SK-N-MC (cell line): ENCODE measurements at regions not wholly inside any gene's neighbourhood (a gene's known extent, or its start where the extent isn't known, plus 50 kb on each side); places are given as distances from the start of the nearest gene placed in this dataset.

Experiments
- DNase-seq: peaks from one replicate; pipeline ENCODE4 v3.0.0-alpha.2; 2011; ENCODE audit warnings: low read depth, low spot score
- H3K27ac ChIP-seq: fragments of 200-600 bp; sonication (generic); 2 replicates; pipeline ENCODE4 v1.5.1; 2016; ENCODE audit warnings: mixed run types
- H3K36me3 ChIP-seq: fragments of 200-600 bp; sonication (generic); 2 replicates; pipeline ENCODE4 v1.6.1; 2017; ENCODE audit warnings: antibody characterized with exemption, low read length, mixed read lengths; ENCODE audit not compliant: insufficient read depth
- H3K4me3 ChIP-seq: fragments of 200-600 bp; sonication (generic); 2 replicates; pipeline ENCODE4 v1.5.1; 2016
- H3K9ac ChIP-seq: fragments of 200-600 bp; sonication (generic); 2 replicates; pipeline ENCODE4 v1.8.0; 2017; ENCODE audit warnings: mixed run types, mixed read lengths; ENCODE audit not compliant: insufficient read length
- H3K9me3 ChIP-seq: fragments of 200-600 bp; sonication (generic); 2 replicates; pipeline ENCODE4 v1.6.1; 2017; ENCODE audit warnings: low read depth, mild to moderate bottlenecking, antibody characterized with exemption, low read length, moderate library complexity, mixed read lengths
- EZH2 ChIP-seq: fragments of 200-600 bp; sonication (generic); IDR thresholded peaks from one replicate; pipeline ENCODE4 v1.6.1; 2017; ENCODE audit warnings: antibody characterized with exemption
- FOXP2 ChIP-seq: optimal IDR thresholded peaks from 2 replicates; pipeline ENCODE3; 2011; ENCODE audit warnings: mild to moderate bottlenecking, moderate library complexity; ENCODE audit not compliant: insufficient read depth; ENCODE audit errors: extremely low read length, control extremely low read depth
- POLR2AphosphoS5 ChIP-seq: IDR thresholded peaks from 2 replicates; pipeline ENCODE4 v1.6.1; 2012; ENCODE audit warnings: mild to moderate bottlenecking, low read depth, low read length, borderline replicate concordance

DNA sequence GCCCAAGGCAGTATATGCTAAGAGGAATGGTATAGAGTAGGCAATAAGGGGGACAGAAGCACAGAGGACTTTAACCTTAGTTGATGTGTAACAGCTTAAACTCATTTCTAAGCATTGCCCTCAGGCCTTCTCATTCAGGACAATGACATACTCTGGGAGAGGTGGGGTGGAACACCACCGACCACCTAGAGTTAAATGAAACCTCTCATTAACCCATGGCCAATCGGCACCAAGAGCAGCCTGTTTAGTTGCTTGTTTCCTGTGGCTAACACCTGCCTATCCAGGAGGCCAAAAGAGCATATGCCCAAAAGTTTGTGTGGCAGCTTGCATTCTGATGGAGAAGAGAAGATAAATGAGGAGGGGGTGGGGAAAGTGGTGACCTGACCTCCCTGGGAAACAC is 50.0 kb downstream of the PABIR2 start:
- no peak overlapping the region for H3K27ac ChIP-seq
- no peaks in the 10 kb centered on the region for H3K9me3 ChIP-seq
- no peak overlapping the region for H3K9ac ChIP-seq
- DNase-seq, result no peak
- no peak overlapping the region for H3K4me3 ChIP-seq
- TF ChIP-seq EZH2, result no peak
- TF ChIP-seq FOXP2, result no peak
- no peak for TF ChIP-seq POLR2AphosphoS5
- no peaks in the 10 kb centered on the region for H3K36me3 ChIP-seq

DNA sequence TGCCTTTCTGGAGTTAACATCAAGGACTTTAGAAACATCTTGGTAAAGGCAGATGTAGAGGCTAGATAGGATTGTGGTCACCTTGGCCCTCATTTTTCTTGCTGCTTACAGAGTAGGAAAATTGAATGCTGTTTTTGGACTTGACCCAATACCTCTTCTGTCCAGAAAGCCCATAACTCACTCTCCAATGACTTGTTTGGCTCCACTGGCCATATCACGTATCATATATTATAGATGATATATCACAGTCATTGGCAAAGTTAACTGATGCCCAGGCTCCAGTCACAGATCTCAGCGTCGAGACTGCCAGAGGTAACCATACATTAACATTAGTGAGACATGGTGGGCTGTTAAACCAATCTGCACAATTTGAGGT is 50.6 kb downstream of the PABIR2 start:
- H3K9ac ChIP-seq, result no peak overlapping the region
- H3K27ac ChIP-seq, result no peak overlapping the region
- no peaks in the 10 kb centered on the region for H3K9me3 ChIP-seq
- H3K36me3 ChIP-seq, result no peaks in the 10 kb centered on the region
- DNase-seq, result no peak
- TF ChIP-seq FOXP2 (no peak), EZH2 (no peak), POLR2AphosphoS5 (no peak)
- H3K4me3 ChIP-seq, result no peak overlapping the region

DNA sequence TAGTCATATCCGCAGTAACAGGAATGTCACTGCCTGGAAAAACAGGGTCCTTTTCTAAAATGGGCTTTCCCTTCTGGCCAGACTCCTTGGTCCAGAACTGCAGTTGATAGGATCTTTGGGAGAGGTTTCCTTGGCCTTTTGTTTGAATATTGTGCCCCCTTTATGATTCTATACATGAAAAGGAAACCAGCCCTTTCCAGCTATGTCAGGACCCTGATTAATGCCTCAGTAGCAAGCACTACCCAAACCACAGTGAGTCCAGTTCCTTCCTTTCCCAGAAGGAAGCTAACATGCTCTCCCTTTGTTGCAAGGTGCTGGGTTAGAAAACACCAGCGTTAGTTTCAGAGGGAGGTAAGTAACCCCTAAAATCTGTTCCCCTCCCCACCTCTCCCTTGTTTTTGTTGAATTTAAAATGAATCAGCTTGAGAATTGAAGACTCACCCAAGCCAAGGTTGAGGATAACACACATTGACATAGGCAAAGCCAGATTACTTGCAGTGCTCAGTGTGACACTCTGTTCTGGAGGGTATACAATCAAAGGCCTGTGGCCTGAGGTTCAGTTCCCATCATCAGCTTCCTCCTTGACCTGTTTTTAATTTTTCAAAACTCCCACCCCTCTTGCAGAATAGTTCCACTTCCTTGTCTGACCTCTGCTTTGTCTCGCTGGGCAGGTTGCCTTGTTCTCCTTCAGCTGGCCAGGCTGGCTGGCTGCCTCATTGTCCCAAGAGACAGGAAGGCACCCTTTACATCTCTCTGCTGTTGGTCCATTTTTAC is 51.2 kb downstream of the PABIR2 start:
- Histone ChIP-seq H3K27ac (no peak overlapping the region), H3K4me3 (no peak overlapping the region), H3K9ac (no peak overlapping the region), H3K36me3 (no peaks in the 10 kb centered on the region), H3K9me3 (no peaks in the 10 kb centered on the region)
- DNase-seq, result no peak
- no peak for TF ChIP-seq EZH2
- TF ChIP-seq POLR2AphosphoS5, result no peak
- TF ChIP-seq FOXP2, result no peak

DNA sequence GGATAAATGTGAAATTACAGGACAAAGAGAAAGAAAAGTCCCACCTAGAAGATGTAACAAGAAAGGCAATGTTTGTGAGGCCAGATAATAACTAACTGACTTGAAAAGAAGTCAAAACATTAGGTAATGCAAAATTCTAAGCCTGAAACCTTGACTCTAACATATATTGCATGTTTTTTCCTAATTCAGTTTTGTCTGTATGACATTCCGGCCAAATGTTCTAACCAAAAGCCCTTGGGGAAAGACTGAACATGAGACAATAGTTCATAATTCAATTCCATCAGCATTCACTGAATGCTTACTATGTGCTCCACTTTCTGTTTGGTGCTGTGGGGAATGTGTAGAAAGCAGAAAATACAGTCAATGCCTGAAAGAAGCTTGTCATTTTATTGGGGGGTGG is 53.9 kb downstream of the PABIR2 start:
- no peak for DNase-seq
- Histone ChIP-seq H3K27ac (no peak overlapping the region), H3K4me3 (no peak overlapping the region), H3K36me3 (no peaks in the 10 kb centered on the region), H3K9ac (no peak overlapping the region), H3K9me3 (no peaks in the 10 kb centered on the region)
- TF ChIP-seq POLR2AphosphoS5 (no peak), EZH2 (no peak)

DNA sequence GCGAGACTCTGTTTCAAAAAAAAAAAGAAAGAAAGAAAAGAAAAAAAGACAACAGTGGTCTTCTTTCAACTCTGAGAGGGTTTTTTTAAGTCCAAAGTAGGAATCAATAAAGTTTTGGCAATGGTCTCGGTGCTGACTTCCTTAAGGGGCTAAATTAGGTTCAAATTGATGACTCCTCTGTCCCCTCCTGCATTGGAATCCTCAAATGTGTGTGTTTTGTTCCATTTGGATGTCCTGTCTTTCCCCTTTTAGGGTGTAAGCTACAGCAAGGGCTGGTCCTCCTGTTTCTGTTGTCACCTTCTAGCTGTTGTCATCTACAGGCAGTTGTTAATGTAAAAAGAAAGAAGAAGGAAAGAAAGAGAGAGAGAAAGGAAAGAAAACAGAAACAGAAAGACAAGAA is 54.4 kb downstream of the PABIR2 start:
- H3K27ac ChIP-seq, result no peak overlapping the region
- H3K9ac ChIP-seq, result no peak overlapping the region
- H3K4me3 ChIP-seq, result no peak overlapping the region
- no peaks in the 10 kb centered on the region for H3K9me3 ChIP-seq
- no peak for DNase-seq
- TF ChIP-seq EZH2, result no peak
- no peak for TF ChIP-seq FOXP2
- no peaks in the 10 kb centered on the region for H3K36me3 ChIP-seq

DNA sequence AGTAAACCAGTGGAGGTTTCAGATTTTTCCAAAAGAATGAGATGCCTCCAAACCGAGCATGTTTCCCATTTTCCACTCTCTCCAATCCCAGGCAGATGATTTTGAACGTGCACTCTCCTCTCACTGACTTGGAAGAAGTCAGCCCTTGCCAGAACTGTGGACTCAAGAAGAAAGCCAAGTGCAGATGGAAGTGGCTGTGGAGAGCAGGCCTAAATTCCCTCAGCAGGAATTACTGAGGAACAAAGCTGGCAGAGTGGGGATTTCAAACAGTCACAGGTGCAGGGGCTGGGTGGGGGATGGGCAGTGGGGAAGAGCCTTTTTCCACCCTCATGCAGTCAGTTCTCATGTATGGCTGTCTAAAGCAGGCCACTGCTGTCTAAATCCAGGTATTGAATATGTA is 55.3 kb downstream of the PABIR2 start:
- no peak overlapping the region for H3K27ac ChIP-seq
- no peak for DNase-seq
- no peak for TF ChIP-seq FOXP2
- no peak for TF ChIP-seq EZH2
- TF ChIP-seq POLR2AphosphoS5, result no peak
- H3K9me3 ChIP-seq, result no peaks in the 10 kb centered on the region
- no peak overlapping the region for H3K9ac ChIP-seq
- H3K36me3 ChIP-seq, result no peaks in the 10 kb centered on the region
- no peak overlapping the region for H3K4me3 ChIP-seq

DNA sequence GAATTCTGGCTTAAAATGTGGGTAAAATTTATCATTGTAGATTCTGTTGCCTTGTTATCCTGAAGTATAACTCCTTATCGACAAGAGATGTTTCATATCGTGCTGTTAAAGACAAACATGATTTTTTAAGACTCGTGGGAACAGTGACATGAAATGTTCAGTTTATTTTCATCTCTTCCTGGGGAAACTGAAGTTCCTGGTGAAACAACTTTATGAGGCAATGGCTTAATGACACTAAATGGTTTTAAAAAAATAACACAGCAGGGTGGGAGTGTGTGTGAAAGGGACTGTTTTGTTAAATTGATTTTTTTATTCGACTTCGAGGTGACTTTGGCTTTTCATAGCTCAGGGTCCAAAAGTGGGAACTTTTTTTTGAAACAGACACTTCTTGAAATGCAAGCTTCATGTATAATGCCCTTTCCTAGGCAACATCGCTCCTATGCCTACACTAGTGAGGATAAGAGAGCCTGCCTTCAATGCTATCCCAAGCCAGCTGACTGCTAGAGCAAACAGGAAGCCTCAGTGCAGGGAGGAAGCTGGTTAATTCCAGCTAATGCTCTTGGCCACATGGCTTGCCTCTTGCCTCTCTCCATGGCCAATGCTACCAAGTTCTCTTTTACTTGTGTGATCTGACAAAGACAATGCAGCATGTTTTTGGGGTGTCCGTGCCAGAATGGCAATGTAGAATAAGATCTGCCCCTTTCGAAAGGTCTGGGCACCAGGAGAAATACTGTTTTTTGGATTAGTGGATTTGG is 57.8 kb downstream of the PABIR2 start:
- H3K9me3 ChIP-seq, result no peaks in the 10 kb centered on the region
- DNase-seq, result no peak
- H3K4me3 ChIP-seq, result no peak overlapping the region
- no peak overlapping the region for H3K9ac ChIP-seq
- no peaks in the 10 kb centered on the region for H3K36me3 ChIP-seq
- H3K27ac ChIP-seq, result no peak overlapping the region
- TF ChIP-seq EZH2, result no peak
- no peak for TF ChIP-seq POLR2AphosphoS5
- TF ChIP-seq FOXP2, result no peak

DNA sequence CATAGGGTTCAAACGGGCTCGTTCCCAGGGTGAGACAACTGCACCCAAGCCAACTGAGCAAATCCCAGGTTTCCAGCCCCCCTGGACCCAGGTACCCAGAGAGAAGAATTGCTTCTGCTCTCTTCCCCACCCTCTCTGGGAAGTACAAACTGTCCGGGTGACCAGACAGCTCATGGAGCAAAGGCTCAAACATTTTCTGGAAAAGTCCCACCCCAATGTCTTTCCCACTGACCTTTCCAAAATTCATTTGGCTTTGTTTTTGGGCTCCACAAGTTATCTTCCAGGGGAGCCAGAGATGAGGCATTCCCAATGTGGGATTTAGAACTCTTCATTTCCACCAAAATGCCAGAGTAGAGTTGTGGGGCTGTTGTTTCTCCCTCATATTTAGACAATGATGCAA is 58.6 kb downstream of the PABIR2 start:
- Histone ChIP-seq H3K4me3 (no peak overlapping the region), H3K9ac (no peak overlapping the region), H3K9me3 (no peaks in the 10 kb centered on the region), H3K27ac (no peak overlapping the region), H3K36me3 (no peaks in the 10 kb centered on the region)
- TF ChIP-seq POLR2AphosphoS5, result no peak
- TF ChIP-seq EZH2, result no peak
- no peak for TF ChIP-seq FOXP2
- no peak for DNase-seq
